Psoas muscle (tissue), 7 donors: ENCODE measurements at regions not wholly inside any gene's neighbourhood (a gene's known extent, or its start where the extent isn't known, plus 50 kb on each side); places are given as distances from the start of the nearest gene placed in this dataset.

Source experiments
- ATAC-seq, 4 donors: fragments of 200-7000 bp; cut with Tn5 transposase; one replicate each; pipeline ENCODE4 v1.9.1; 2020; ENCODE audit warnings: moderate library complexity in 3 of 4, mild to moderate bottlenecking in 2 of 4
- DNase-seq, 2 donors: peaks; one replicate each; pipeline ENCODE4 v3.0.0-alpha.2; 2020
- H3K27ac ChIP-seq: fragments of 200-600 bp; one replicate; pipeline ENCODE4 v1.8.0; 2022
- H3K27me3 ChIP-seq, 3 donors: fragments of 200-600 bp in 1 of 3; one replicate each; pipeline versions ENCODE4 v1.6.1 to v1.8.0; 2013 to 2022; ENCODE audit warnings: low read length in 2 of 3, mild to moderate bottlenecking in 2 of 3, moderate library complexity in 1 of 3; ENCODE audit not compliant: insufficient read depth in 3 of 3
- H3K36me3 ChIP-seq, 2 donors: fragments of 200-600 bp in 1 of 2; one replicate each; pipeline versions ENCODE4 v1.6.1 to v1.8.0; 2013 to 2022; ENCODE audit warnings: low read depth in 1 of 2, mild to moderate bottlenecking in 1 of 2, moderate library complexity in 1 of 2; ENCODE audit not compliant: insufficient read depth in 1 of 2
- H3K4me1 ChIP-seq: fragments of 200-600 bp; one replicate; pipeline ENCODE4 v1.8.0; 2022
- H3K4me3 ChIP-seq: fragments of 200-600 bp; one replicate; pipeline ENCODE4 v1.8.0; 2022; ENCODE audit warnings: mild to moderate bottlenecking
- H3K9me3 ChIP-seq: fragments of 200-600 bp; one replicate; pipeline ENCODE4 v1.8.0; 2022
- WGBS, 3 donors: extraction: QIAGEN DNeasy Blood & Tissue Kit; methylation state at CpG; one replicate each; pipeline versions ENCODE4 v1.1.6 to v1.1.7; 2013; 5-methylcytosine and 5-hydroxymethylcytosine counted together
- intact Hi-C, 2 donors: fragments of 100-400 bp; cut with DNase I; formaldehyde crosslinking; loops; one replicate each; pipeline versions ENCODE4 v1.11.0 to v1.14.2; 2022
- TF ChIP-seq, protein P1 (sequence below): fragments of 200-600 bp; IDR thresholded peaks from one replicate; pipeline ENCODE4 v1.8.0; 2022; ENCODE audit warnings: antibody characterized with exemption
- donor health status: healthy with polysubstance abuse.
- donor health status: DM: no; HTN: no; CAD: no; lungs with moderate emphysema.
- donor health status: Bipolar disorder and iron deficiency.
- donor health status: healthy.
- donor health status: DM: yes; HTN: yes; CAD: no.
- donor health status: DM: no; HTN: no; CAD: no.
- donor health status: DM: yes; HTN: yes; CAD: no.

DNA sequence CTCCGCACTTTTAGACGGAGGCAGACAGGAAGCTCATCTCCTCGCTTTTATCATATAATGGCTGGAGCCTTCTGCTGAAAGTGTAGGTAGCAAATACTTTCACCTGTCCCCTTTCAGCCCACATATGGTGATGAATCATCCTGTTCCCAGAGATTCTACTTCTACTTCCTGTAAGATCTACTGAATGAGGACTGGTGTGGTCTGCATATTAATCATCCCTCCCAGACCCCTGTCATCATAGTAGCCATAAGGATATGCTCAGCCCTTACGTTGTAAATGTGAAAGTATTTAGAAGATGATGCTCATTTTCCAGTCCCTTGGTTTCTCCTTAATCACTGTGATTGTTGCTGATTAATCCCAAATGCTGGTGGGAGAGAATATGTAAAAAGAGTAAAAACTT is 268.2 kb upstream of the GRIP1 start:
- TF ChIP-seq, protein P1, sequence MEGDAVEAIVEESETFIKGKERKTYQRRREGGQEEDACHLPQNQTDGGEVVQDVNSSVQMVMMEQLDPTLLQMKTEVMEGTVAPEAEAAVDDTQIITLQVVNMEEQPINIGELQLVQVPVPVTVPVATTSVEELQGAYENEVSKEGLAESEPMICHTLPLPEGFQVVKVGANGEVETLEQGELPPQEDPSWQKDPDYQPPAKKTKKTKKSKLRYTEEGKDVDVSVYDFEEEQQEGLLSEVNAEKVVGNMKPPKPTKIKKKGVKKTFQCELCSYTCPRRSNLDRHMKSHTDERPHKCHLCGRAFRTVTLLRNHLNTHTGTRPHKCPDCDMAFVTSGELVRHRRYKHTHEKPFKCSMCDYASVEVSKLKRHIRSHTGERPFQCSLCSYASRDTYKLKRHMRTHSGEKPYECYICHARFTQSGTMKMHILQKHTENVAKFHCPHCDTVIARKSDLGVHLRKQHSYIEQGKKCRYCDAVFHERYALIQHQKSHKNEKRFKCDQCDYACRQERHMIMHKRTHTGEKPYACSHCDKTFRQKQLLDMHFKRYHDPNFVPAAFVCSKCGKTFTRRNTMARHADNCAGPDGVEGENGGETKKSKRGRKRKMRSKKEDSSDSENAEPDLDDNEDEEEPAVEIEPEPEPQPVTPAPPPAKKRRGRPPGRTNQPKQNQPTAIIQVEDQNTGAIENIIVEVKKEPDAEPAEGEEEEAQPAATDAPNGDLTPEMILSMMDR: no peak
- intact Hi-C loops: no loop called here
- 77 to 85% (median 81%) methylated on average over 4 of the region's 4 CpGs for WGBS, 3 donors

DNA sequence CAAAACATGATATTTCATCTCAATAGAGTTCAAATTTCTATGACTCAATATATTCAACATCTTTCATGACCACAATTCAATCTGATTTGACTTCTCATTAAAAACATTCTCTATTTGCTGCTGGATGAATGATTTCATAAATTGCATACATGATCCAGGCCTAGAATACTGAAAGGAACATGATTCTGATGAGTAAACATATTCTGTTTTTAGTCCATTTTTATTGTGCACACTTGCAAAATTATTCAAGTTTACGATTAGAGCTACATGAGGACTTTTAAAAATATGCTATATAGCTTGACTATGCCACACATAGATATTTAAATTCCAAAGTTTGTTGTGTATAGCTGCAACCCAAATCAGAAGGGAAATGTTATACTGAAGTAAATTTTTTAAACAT is 273.8 kb upstream of the GRIP1 start:
- H3K27me3 ChIP-seq: no peaks in the 10 kb centered on the region
- no peaks in the 10 kb centered on the region for H3K36me3 ChIP-seq
- H3K9me3 ChIP-seq: no peaks in the 10 kb centered on the region
- no peak overlapping the region for H3K4me3 ChIP-seq
- H3K4me1 ChIP-seq: peaks cover 4% of the 10 kb centered on the region
- TF ChIP-seq, protein P1: no peak
- no peak overlapping the region for H3K27ac ChIP-seq
- intact Hi-C loops: no loop called here
- WGBS, 3 donors: 68 to 79% (median 78%) methylated on average over 1 of the region's 1 CpG
- no peak for ATAC-seq
- no peak for DNase-seq

More for the DNA sequence above, 268.2 kb upstream of the GRIP1 start:
- H3K9me3 ChIP-seq: no peaks in the 10 kb centered on the region
- ATAC-seq: no peak
- no peak overlapping the region for H3K27ac ChIP-seq
- H3K36me3 ChIP-seq: no peaks in the 10 kb centered on the region
- no peak overlapping the region for H3K4me3 ChIP-seq
- peaks cover 4% of the 10 kb centered on the region for H3K4me1 ChIP-seq
- no peaks in the 10 kb centered on the region for H3K27me3 ChIP-seq
- no peak for DNase-seq

DNA sequence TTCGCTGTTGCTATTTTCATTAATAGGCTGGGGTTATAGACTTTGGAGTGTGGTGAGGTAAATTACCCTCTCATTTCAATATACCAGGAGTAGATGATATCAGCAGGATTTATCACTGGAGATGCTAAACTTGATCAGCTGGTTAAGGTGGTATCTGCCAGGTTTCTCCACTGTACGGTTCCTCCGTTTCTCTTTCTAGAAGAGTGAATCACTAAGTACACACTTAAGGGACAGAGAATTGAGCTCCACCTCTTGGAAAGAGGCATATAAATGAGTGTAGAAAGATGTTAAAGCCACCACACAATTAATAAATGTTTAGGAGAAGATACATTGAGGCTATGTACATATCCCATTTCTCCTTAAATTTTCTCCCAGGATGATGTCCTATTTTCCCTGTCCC is 277.4 kb upstream of the GRIP1 start:
- no peak overlapping the region for H3K4me3 ChIP-seq
- H3K27me3 ChIP-seq: no peaks in the 10 kb centered on the region
- H3K27ac ChIP-seq: no peak overlapping the region
- WGBS, 3 donors: 93 to 98% (median 97%) methylated on average over 3 of the region's 3 CpGs
- no peaks in the 10 kb centered on the region for H3K9me3 ChIP-seq
- H3K4me1 ChIP-seq: peaks cover 4% of the 10 kb centered on the region
- TF ChIP-seq, protein P1: no peak
- intact Hi-C loops: no loop called here
- DNase-seq (no peak), ATAC-seq (no peak)
- H3K36me3 ChIP-seq: no peaks in the 10 kb centered on the region

DNA sequence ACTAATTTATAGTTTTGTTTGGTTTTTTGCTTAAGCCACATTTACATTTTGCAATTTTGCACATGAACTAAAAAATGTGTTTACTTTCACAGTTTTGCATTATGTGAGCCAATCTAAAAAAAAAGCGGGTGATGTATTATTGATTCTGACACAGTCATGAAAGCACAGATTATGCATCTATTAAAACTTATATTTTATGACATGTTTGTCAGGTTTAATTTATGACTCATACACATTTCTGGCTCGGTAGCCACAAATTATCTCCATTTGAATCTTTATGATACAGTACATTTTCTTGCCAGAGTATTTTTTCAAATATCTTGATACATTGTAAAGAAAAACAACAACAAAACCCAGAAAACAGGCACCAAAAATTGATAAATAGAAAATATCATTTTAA is 280.4 kb upstream of the GRIP1 start:
- Histone ChIP-seq H3K4me3 (no peak overlapping the region), H3K9me3 (no peaks in the 10 kb centered on the region), H3K4me1 (no peaks in the 10 kb centered on the region), H3K27ac (no peak overlapping the region), H3K27me3 (no peaks in the 10 kb centered on the region), H3K36me3 (no peaks in the 10 kb centered on the region)
- 67 to 71% (median 68%) methylated on average over 2 of the region's 2 CpGs for WGBS, 3 donors
- no peak for ATAC-seq
- no peak for DNase-seq
- TF ChIP-seq, protein P1: no peak
- intact Hi-C loops: no loop called here

DNA sequence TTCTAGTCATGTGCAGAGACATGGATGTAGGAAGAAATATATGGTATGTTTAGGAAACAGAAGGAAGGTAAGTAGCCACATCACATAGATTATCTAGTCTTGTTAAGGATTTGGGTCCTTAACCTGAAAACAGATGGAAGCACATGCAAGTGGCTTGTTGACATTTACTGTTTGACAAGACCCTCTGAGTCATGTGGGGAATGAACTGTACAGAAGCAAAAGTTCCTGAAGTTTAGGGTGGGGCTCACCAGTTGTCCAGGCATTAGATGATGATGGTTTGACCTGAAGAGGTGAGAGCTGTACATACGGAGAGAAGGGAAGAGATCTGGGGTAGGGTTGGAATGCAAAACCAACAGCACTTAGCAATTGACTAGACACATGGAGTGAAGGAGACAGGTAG is 281.1 kb upstream of the GRIP1 start:
- TF ChIP-seq, protein P1: no peak
- Histone ChIP-seq H3K9me3 (no peaks in the 10 kb centered on the region), H3K27ac (no peak overlapping the region), H3K27me3 (no peaks in the 10 kb centered on the region), H3K4me1 (no peaks in the 10 kb centered on the region), H3K4me3 (no peak overlapping the region), H3K36me3 (no peaks in the 10 kb centered on the region)
- DNase-seq (no peak), ATAC-seq (no peak)
- intact Hi-C loops: no loop called here
- 63 to 86% (median 81%) methylated on average over 1 of the region's 1 CpG for WGBS, 3 donors
